Kidney (tissue), 13 donors: ENCODE measurements at regions not wholly inside any gene's neighbourhood (a gene's known extent, or its start where the extent isn't known, plus 50 kb on each side); places are given as distances from the start of the nearest gene placed in this dataset.

Source experiments
- DNase-seq, 5 donors: peaks; one replicate each; pipeline ENCODE4 v3.0.0-alpha.2; 2013 to 2020
- FAIRE-seq: peaks from 2 replicates; lab custom pipeline; 2012; peaks lifted over from hg19 to GRCh38; lab: Jason Lieb, UNC
- H3K27ac ChIP-seq, 2 donors: one replicate each; pipeline ENCODE4 v1.7.0; 2013; ENCODE audit warnings: low read depth in 2 of 2, low read length in 2 of 2, inconsistent platforms in 1 of 2
- H3K27me3 ChIP-seq: one replicate; pipeline ENCODE4 v1.7.1; 2013; ENCODE audit warnings: low read length, inconsistent platforms; ENCODE audit not compliant: control insufficient read depth, insufficient read depth
- H3K36me3 ChIP-seq, 3 donors: one replicate each; pipeline versions ENCODE4 v1.7.0 to v1.7.1; 2013; ENCODE audit warnings: low read length in 3 of 3, control low read depth in 1 of 3, inconsistent platforms in 1 of 3; ENCODE audit not compliant: insufficient read depth in 3 of 3, control insufficient read depth in 2 of 3
- H3K4me1 ChIP-seq, 3 donors: one replicate each; pipeline versions ENCODE4 v1.7.0 to v1.7.1; 2013; ENCODE audit warnings: low read length in 3 of 3, inconsistent platforms in 1 of 3, low read depth in 1 of 3; ENCODE audit not compliant: control insufficient read depth in 2 of 3, insufficient read depth in 2 of 3
- H3K4me3 ChIP-seq, 3 donors: one replicate each; pipeline versions ENCODE4 v1.7.0 to v1.8.1; 2013; ENCODE audit warnings: low read length in 3 of 3, control low read depth in 1 of 3, inconsistent platforms in 1 of 3
- H3K9ac ChIP-seq, 3 donors: one replicate each; pipeline versions ENCODE4 v1.7.0 to v1.7.1; 2013; ENCODE audit warnings: low read length in 3 of 3, control low read depth in 1 of 3, inconsistent platforms in 1 of 3
- H3K9me3 ChIP-seq, 3 donors: one replicate each; pipeline versions ENCODE4 v1.7.0 to v1.7.1; 2013; ENCODE audit warnings: low read length in 3 of 3, control low read depth in 1 of 3, inconsistent platforms in 1 of 3; ENCODE audit not compliant: control insufficient read depth in 2 of 3, insufficient read depth in 1 of 3
- CTCF ChIP-seq: IDR thresholded peaks from 3 replicates; pipeline ENCODE4 v1.5.1; 2012; ENCODE audit warnings: mild to moderate bottlenecking, moderate library complexity, borderline replicate concordance; ENCODE audit not compliant: insufficient read depth; ENCODE audit errors: extremely low read depth
- intact Hi-C: fragments of 100-400 bp; cut with DNase I; formaldehyde crosslinking; loops from one replicate; pipeline ENCODE4 v1.11.1; 2022
- donor health status: control.
- donor health status: control.
- donor health status: control.
- donor health status: control.
- donor health status: control.
- donor health status: DM: yes; HTN: yes; CAD: no.
- donor health status: Normal renal cell carcinoma (clear cell type).

DNA sequence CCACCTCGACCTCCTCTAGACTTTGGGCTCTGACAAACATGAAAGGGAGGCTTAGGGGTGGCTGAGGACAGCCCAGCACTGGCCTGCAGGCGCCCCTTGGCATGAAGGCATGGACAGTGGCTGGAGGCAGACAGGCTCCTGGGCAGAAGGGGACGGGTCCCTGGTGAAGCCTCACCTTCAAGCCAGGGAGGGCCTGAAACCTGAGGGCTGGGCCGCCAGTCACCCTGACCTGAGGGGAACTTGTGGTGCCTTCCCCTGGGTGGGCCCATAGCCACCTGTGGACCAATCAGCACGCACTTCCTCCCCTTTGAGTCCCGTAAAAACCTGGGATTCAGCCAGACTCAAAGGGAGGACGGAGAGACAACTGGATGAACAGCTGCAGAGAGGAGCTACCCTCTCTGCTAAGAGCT is 90.4 kb upstream of the PUM3 start:
- no peak for DNase-seq
- intact Hi-C loops, result no loop called here
- Histone ChIP-seq H3K9ac (no peak overlapping the region), H3K36me3 (no peaks in the 10 kb centered on the region), H3K4me1 (no peaks in the 10 kb centered on the region), H3K27ac (no peak overlapping the region), H3K4me3 (no peak overlapping the region), H3K27me3 (no peaks in the 10 kb centered on the region), H3K9me3 (no peaks in the 10 kb centered on the region)
- FAIRE-seq, result no peak
- no peak for TF ChIP-seq CTCF

DNA sequence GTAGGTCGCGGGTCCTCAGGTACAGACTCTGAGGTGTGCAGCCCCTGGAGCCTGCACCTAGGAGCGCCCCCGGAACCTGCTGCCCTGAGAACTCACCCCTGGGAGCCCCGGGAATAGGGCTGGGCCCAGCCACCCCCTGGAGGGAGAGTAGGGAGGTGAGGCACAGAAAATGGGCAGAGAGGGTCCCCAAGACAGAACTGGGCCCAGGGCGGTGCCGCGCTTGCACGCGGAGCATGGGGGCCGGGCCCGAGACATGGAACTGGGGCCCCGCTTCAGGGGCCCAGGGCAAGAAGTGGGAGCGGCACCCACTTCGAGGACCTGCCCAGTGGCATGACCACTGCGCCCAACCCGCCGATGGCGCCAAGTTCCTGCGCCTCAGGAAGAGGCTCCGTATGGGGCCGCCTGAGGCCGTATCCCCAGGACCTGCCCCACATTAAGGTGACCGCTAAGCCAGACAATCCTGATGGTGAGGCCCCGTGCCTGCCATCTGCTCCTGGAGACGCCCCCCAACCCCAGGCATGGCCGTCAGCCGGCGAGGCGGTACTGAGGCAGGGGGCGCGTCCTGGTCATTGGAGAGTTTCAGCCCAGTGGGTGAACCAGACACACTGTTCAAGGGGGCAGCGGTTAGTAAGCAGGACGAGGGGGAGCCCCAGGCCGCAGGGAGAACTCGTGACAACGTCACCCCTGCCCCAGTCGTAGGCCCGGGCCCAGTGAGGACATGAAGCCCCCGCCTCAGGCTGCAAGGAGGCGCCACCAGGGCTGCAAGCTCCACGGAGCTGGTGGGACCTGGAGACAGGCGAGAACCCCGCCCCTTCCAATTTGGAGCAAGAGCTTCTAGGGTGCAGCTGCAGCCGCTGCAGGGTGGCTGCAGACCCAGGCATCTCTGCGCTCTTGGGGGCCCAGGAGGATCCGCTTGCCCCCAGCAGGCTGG is 89.5 kb upstream of the PUM3 start:
- no peak for FAIRE-seq

DNA sequence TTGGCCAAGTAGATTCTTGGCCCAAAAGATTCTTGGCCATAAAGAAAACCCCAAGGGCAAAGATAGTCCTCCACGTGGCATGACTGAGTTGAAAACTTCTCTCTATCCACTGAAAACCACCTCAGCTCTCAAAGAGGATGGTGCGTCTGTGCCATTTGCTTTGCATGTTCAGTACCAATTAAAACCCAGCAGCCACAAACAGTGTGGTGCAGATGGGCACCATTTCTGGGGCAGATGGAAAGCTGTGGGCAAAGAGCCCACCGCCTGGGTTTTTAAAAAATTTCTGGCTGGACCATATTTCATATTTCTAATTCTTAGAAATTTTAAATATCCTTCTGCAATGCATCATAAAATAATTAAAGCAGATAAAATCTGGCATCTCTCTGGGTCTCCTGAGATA is 84.5 kb upstream of the PUM3 start:
- FAIRE-seq (no peak), DNase-seq (no peak)
- H3K4me1 ChIP-seq, result no peaks in the 10 kb centered on the region
- H3K36me3 ChIP-seq, result no peaks in the 10 kb centered on the region
- no peaks in the 10 kb centered on the region for H3K9me3 ChIP-seq
- no peaks in the 10 kb centered on the region for H3K27me3 ChIP-seq
- intact Hi-C loops, result no loop called here
- no peak for TF ChIP-seq CTCF
- H3K9ac ChIP-seq, result no peak overlapping the region
- H3K27ac ChIP-seq, result no peak overlapping the region
- H3K4me3 ChIP-seq, result no peak overlapping the region

More for the DNA sequence above, 89.5 kb upstream of the PUM3 start:
- no peak for TF ChIP-seq CTCF
- H3K4me3 ChIP-seq, result no peak overlapping the region
- H3K27ac ChIP-seq, result no peak overlapping the region
- H3K4me1 ChIP-seq, result no peaks in the 10 kb centered on the region
- intact Hi-C loops, result no loop called here
- no peaks in the 10 kb centered on the region for H3K9me3 ChIP-seq
- H3K27me3 ChIP-seq, result no peaks in the 10 kb centered on the region
- H3K9ac ChIP-seq, result no peak overlapping the region
- peak in 1 of 5 donors; percentile 60 for DNase-seq
- H3K36me3 ChIP-seq, result no peaks in the 10 kb centered on the region
